ENCODE measurements at regions not wholly inside any gene's neighbourhood (a gene's known extent, or its start where the extent isn't known, plus 50 kb on each side); places are given as distances from the start of the nearest gene placed in this dataset.

GRCh38 chr2:138267902-138268254 is 233.7 kb upstream of the SPOPL start:
- DNase-seq (no peak), ATAC-seq (ENCODE audit: poor library complexity) (no peak)
- intact Hi-C loops (cut with DNase I, micrococcal nuclease): loop anchor here in 1 of 2 experiments (5.0 kb wide), 1 partner anchor 559 kb away; no protein-coding TSS in a partner anchor
- Mint-ChIP-seq H3K9me3 (peaks cover 16% of the 10 kb centered on the region), H3K4me3 (no peak overlapping the region), H3K27ac (no peak overlapping the region), H3K4me1 (ENCODE audit: low read depth) (no peaks in the 10 kb centered on the region), H3K36me3 (ENCODE audit: low read depth) (no peaks in the 10 kb centered on the region), H3K27me3 (no peaks in the 10 kb centered on the region)
- no peak for TF ChIP-seq CTCF (IDR thresholded peaks at IDR 0.05)
- H3K27me3 ChIP-seq (ENCODE audit: control insufficient read depth in 1 of 2, insufficient read depth in 2 of 2, low read length in 2 of 2): no peaks in the 10 kb centered on the region
- CTCF ChIA-PET: no interaction called here
- POLR2A ChIA-PET: no interaction called here
- no peak overlapping the region for H3K27ac ChIP-seq (ENCODE audit: low read depth in 1 of 2, low read length in 2 of 2)
- H3K4me1 ChIP-seq (ENCODE audit: insufficient read depth, low read length): no peaks in the 10 kb centered on the region
- H3K36me3 ChIP-seq (ENCODE audit: insufficient read depth, low read length): no peaks in the 10 kb centered on the region
- peaks cover 0 to 4% of the 10 kb centered on the region in 2 experiments for H3K9me3 ChIP-seq (ENCODE audit: control insufficient read depth in 1 of 2, insufficient read depth in 1 of 2, low read length in 2 of 2)
- no peak overlapping the region for H3K4me3 ChIP-seq (ENCODE audit: low read length)

- Mint-ChIP-seq H3K27ac (no peak overlapping the region), H3K4me1 (ENCODE audit: low read depth) (no peaks in the 10 kb centered on the region), H3K4me3 (no peak overlapping the region), H3K9me3 (peaks cover 13% of the 10 kb centered on the region), H3K27me3 (no peaks in the 10 kb centered on the region), H3K36me3 (ENCODE audit: low read depth) (no peaks in the 10 kb centered on the region)
- no peaks in the 10 kb centered on the region for H3K27me3 ChIP-seq (ENCODE audit: control insufficient read depth in 1 of 2, insufficient read depth in 2 of 2, low read length in 2 of 2)
- H3K4me3 ChIP-seq (ENCODE audit: low read length): no peak overlapping the region
- no peaks in the 10 kb centered on the region for H3K36me3 ChIP-seq (ENCODE audit: insufficient read depth, low read length)
- DNase-seq (no peak), ATAC-seq (ENCODE audit: poor library complexity) (no peak)
- CTCF ChIA-PET: no interaction called here
- POLR2A ChIA-PET: no interaction called here
- H3K4me1 ChIP-seq (ENCODE audit: insufficient read depth, low read length): no peaks in the 10 kb centered on the region
- no peak overlapping the region for H3K27ac ChIP-seq (ENCODE audit: low read depth in 1 of 2, low read length in 2 of 2)
- intact Hi-C loops (cut with DNase I, micrococcal nuclease): loop anchor here in 1 of 2 experiments (5.0 kb wide), 1 partner anchor 558 kb away; no protein-coding TSS in a partner anchor
- peaks cover 0 to 4% of the 10 kb centered on the region in 2 experiments for H3K9me3 ChIP-seq (ENCODE audit: control insufficient read depth in 1 of 2, insufficient read depth in 1 of 2, low read length in 2 of 2)
- no peak for TF ChIP-seq CTCF (IDR thresholded peaks at IDR 0.05)
Measured at GRCh38 chr2:138269765-138270164, 231.8 kb upstream of the SPOPL start.

GRCh38 chr2:138271467-138271866 is 230.1 kb upstream of the SPOPL start:
- POLR2A ChIA-PET: no interaction called here
- H3K4me3 ChIP-seq (ENCODE audit: low read length): no peak overlapping the region
- no peaks in the 10 kb centered on the region for H3K36me3 Mint-ChIP-seq (ENCODE audit: low read depth)
- no peaks in the 10 kb centered on the region for H3K27me3 Mint-ChIP-seq
- H3K36me3 ChIP-seq (ENCODE audit: insufficient read depth, low read length): no peaks in the 10 kb centered on the region
- no peaks in the 10 kb centered on the region for H3K27me3 ChIP-seq (ENCODE audit: control insufficient read depth in 1 of 2, insufficient read depth in 2 of 2, low read length in 2 of 2)
- H3K4me1 ChIP-seq (ENCODE audit: insufficient read depth, low read length): no peaks in the 10 kb centered on the region
- intact Hi-C loops (cut with DNase I, micrococcal nuclease): no loop called here
- peaks cover 0 to 4% of the 10 kb centered on the region in 2 experiments for H3K9me3 ChIP-seq (ENCODE audit: control insufficient read depth in 1 of 2, insufficient read depth in 1 of 2, low read length in 2 of 2)
- no peak for DNase-seq
- H3K9me3 Mint-ChIP-seq: peaks cover 12% of the 10 kb centered on the region
- H3K27ac Mint-ChIP-seq: no peak overlapping the region
- H3K4me3 Mint-ChIP-seq: no peak overlapping the region
- H3K27ac ChIP-seq (ENCODE audit: low read depth in 1 of 2, low read length in 2 of 2): no peak overlapping the region
- no peak for ATAC-seq (ENCODE audit: poor library complexity)
- no peak for TF ChIP-seq CTCF (IDR thresholded peaks at IDR 0.05)
- no peaks in the 10 kb centered on the region for H3K4me1 Mint-ChIP-seq (ENCODE audit: low read depth)
- CTCF ChIA-PET: no interaction called here

All from CD4-positive, alpha-beta T cell (primary cell).